ENCODE measurements at regions not wholly inside any gene's neighbourhood (a gene's known extent, or its start where the extent isn't known, plus 50 kb on each side); places are given as distances from the start of the nearest gene placed in this dataset.
A peak's percentile ranks its signal among the peaks of the same experiment; 100 is the strongest.

DNA sequence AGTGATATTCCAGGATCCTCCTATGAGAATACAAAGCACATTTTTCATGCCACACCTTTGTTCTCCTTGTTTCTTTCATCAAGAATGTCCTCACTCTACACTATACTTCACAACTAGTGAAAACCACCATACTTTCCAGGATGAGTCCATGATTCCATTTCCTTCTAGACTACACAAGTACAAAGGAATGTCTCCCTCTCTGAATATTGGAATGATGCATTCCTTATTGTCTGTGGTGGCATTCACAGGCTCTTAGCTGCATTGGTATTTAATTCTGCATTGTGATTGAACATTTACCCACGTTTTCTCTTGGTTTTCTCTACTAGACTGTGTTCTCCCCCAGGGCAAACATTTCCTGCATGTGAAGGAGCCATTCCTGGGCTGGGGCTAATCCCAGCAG is 217.5 kb downstream of the RAP2B start:
- DNase-seq (ENCODE audit: extremely low spot score), result no peak
- TF ChIP-seq, protein P1, sequence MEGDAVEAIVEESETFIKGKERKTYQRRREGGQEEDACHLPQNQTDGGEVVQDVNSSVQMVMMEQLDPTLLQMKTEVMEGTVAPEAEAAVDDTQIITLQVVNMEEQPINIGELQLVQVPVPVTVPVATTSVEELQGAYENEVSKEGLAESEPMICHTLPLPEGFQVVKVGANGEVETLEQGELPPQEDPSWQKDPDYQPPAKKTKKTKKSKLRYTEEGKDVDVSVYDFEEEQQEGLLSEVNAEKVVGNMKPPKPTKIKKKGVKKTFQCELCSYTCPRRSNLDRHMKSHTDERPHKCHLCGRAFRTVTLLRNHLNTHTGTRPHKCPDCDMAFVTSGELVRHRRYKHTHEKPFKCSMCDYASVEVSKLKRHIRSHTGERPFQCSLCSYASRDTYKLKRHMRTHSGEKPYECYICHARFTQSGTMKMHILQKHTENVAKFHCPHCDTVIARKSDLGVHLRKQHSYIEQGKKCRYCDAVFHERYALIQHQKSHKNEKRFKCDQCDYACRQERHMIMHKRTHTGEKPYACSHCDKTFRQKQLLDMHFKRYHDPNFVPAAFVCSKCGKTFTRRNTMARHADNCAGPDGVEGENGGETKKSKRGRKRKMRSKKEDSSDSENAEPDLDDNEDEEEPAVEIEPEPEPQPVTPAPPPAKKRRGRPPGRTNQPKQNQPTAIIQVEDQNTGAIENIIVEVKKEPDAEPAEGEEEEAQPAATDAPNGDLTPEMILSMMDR (IDR thresholded peaks at IDR 0.05; ENCODE audit: control extremely low read depth, extremely low read depth, low read depth, missing control alignments), result no peak
- ChIA-PET CTCF (no interaction called here), POLR2A (no interaction called here)

DNA sequence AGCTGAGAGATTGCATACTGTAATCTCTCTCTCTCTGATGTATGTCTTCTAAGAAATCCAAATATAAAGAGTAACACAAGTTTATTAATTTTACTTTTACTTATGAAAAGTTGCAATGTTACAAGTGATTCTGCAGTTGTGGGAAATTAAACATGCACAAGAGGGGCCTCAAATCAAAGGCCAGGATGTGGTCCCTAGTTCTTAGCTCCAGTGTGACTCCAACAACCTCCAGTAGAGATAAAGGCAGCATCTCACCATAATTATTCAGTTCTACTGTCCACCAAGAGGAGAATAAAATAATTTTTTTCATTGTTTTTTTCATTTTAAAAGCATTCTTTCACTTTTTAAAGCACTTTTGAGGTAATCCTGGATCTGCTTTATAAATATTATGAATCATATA is 223.3 kb downstream of the RAP2B start:
- TF ChIP-seq, protein P1 (IDR thresholded peaks at IDR 0.05; ENCODE audit: control extremely low read depth, extremely low read depth, low read depth, missing control alignments), result no peak
- ChIA-PET CTCF (no interaction called here), POLR2A (no interaction called here)
- no peak for DNase-seq (ENCODE audit: extremely low spot score)

DNA sequence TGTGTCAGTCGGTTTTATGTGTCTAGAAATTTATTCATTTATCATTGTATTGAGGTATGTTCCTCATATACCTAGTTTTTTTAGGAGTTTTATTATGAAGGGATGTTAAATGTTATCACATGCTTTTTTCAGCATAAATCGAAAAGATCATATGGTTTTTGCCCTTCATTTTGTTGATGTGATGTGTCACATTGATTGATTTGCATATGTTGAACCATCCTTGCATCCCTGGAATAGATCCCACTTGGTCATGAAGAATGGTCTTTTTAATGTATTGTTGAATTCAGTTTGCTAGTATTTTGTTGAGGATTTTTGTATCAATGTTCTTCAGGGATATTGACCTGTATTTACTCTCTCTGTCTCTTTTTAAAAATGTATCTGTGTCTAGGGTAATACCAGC is 230.3 kb downstream of the RAP2B start:
- POLR2A ChIA-PET, result no interaction called here

DNA sequence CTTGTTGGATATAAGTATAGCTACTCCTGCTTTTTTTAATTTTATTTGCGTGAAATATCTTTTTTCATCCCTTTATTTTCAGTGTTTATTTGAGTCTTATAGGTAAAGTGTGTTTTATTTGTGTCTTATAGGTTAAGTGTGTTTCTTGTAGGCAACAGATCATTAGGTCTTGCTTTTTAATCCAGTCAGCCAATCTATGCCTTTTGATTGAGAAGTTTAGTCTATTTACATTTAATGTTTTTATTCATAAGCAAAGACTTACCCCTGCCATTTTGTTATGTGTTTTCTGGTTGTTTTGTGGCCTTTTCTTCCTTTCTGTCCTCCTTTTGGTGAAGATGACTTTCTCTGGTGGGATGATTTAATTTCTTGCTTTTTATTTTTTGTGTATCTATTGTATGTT is 232.0 kb downstream of the RAP2B start:
- no peak for DNase-seq (ENCODE audit: extremely low spot score)
- ChIA-PET POLR2A (no interaction called here), CTCF (no interaction called here)
- TF ChIP-seq, protein P1 (IDR thresholded peaks at IDR 0.05; ENCODE audit: control extremely low read depth, extremely low read depth, low read depth, missing control alignments), result no peak

More for the DNA sequence above, 230.3 kb downstream of the RAP2B start:
- no peak for DNase-seq (ENCODE audit: extremely low spot score)
- CTCF ChIA-PET, result no interaction called here
- TF ChIP-seq, protein P1 (IDR thresholded peaks at IDR 0.05; ENCODE audit: control extremely low read depth, extremely low read depth, low read depth, missing control alignments), result no peak

DNA sequence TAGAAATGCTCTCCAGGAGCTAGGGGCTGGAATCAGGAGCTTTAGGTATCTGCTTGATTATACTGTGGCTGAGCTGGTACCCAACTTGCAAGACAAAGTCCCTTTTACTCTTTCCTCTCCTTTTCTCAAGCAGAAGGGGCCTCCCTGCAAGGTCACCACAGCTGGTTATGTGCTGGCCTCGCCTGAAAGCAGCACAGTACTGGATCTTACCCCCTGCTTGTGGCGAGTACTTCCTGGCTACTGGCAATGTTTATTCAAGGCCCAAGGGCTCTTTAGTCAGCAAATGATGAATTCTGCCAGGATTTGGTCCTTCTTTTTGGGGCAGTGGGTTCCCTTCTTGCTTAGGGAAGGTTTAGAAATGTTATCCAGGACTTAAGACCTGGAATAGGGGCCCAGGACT is 234.6 kb downstream of the RAP2B start:
- TF ChIP-seq, protein P1 (IDR thresholded peaks at IDR 0.05; ENCODE audit: control extremely low read depth, extremely low read depth, low read depth, missing control alignments), result no peak
- CTCF ChIA-PET, result no interaction called here
- POLR2A ChIA-PET, result no interaction called here
- no peak for DNase-seq (ENCODE audit: extremely low spot score)

DNA sequence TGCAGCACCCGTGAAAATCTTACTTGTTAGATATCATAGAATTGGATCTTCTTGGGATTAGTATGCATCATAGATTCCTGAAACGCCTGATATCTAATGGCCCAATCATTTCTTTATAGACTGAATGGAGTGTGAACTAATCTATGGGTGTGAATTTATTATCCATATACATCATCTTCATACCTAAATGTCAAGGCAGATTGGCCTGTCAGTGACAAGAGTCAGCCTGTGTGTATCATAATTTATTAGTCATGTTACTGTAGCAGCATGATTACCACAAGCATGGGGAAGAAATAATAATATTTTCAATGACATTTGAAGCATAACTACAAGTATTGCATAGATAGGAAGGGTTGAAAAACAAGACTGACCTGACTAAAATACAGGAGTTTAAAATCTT is 235.8 kb downstream of the RAP2B start:
- ChIA-PET POLR2A (no interaction called here), CTCF (no interaction called here)
- TF ChIP-seq, protein P1 (IDR thresholded peaks at IDR 0.05; ENCODE audit: control extremely low read depth, extremely low read depth, low read depth, missing control alignments), result no peak
- no peak for DNase-seq (ENCODE audit: extremely low spot score)

DNA sequence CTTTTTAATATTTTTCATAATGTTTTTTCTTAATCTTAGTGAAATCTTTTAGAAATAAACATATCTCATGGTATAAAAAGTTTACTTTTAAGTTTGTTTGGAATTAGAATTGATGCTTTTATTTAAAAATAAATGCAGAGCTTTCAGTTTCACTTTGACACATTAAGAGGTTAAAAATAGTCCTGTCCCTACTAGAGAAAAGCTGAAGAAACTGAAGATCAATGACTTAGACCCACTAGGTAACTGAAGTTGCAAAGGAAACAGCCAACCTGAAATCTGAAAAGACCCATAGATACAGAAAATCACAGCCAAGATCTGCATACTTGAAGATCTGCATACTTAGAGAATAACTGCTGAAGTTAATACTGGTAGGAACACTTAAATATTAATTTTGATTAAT is 237.6 kb downstream of the RAP2B start:
- ChIA-PET CTCF (interaction anchor here (1.3 kb wide), 1 partner anchor 8 kb away, joined by 4 read pairs; no protein-coding TSS in a partner anchor), POLR2A (no interaction called here)
- peak; percentile 17 for DNase-seq (ENCODE audit: extremely low spot score)
- TF ChIP-seq, protein P1 (IDR thresholded peaks at IDR 0.05; ENCODE audit: control extremely low read depth, extremely low read depth, low read depth, missing control alignments), result no peak
